ENCODE measurements at regions not wholly inside any gene's neighbourhood (a gene's known extent, or its start where the extent isn't known, plus 50 kb on each side); places are given as distances from the start of the nearest gene placed in this dataset.

- H3K27me3 ChIP-seq (ENCODE audit: insufficient read depth, poor library complexity, severe bottlenecking), result no peaks in the 10 kb centered on the region
- no peak for DNase-seq (ENCODE audit: low read depth in 1 of 2, low spot score in 1 of 2)
- no peak for TF ChIP-seq POLR2AphosphoS5 (IDR thresholded peaks at IDR 0.05; ENCODE audit: low read depth)
- no peak for TF ChIP-seq SPI1 (IDR thresholded peaks at IDR 0.05; ENCODE audit: borderline replicate concordance, low read depth)
- TF ChIP-seq GABPA (IDR thresholded peaks at IDR 0.05; ENCODE audit: low read depth), result no peak
- TF ChIP-seq CTCF (IDR thresholded peaks at IDR 0.05; ENCODE audit: insufficient read depth, low read length), result no peak
- TF ChIP-seq REST (IDR thresholded peaks at IDR 0.05; ENCODE audit: insufficient replicate concordance, low read depth), result no peak
- H3K4me3 ChIP-seq (replicated peaks; ENCODE audit: insufficient read depth, low read length), result no peak overlapping the region
- H3K27ac ChIP-seq (replicated peaks), result no peak overlapping the region
These were observed 50.0 kb upstream of the ABLIM1 start for GRCh38 chr10:114708084-114708483.

DNA sequence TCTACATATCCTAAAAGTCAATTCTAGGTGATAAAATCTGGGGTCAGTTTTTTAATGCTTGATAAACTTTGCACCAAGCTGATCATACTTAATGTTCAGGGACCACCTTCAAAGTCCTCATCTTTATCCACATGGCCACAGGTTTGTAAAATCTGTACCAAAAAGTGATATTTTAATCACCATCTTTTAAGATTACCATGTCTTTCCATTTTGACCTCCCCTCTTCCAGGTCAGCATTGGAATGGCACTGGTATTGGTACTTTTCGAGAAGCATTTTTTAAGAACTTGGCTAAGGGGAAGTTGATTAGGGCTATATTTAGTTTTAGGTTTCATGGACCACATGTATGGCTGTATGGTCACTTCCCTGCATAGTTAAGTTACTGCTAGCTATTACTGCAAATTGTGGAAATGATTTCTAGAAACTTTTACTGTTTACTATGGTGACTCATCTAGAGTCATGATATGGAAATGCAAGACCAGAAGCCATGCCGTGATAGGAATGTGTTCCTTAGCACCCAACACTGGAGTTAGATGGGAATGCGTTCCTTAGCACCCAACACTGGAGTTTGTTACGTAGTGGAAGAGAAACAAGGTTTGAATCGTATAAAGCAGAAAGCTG is 50.8 kb upstream of the ABLIM1 start:
- H3K27me3 ChIP-seq (ENCODE audit: insufficient read depth, poor library complexity, severe bottlenecking), result no peaks in the 10 kb centered on the region
- TF ChIP-seq CTCF (IDR thresholded peaks at IDR 0.05; ENCODE audit: insufficient read depth, low read length) (no peak), REST (IDR thresholded peaks at IDR 0.05; ENCODE audit: insufficient replicate concordance, low read depth) (no peak), GABPA (IDR thresholded peaks at IDR 0.05; ENCODE audit: low read depth) (no peak), SPI1 (IDR thresholded peaks at IDR 0.05; ENCODE audit: borderline replicate concordance, low read depth) (no peak), POLR2AphosphoS5 (IDR thresholded peaks at IDR 0.05; ENCODE audit: low read depth) (no peak)
- H3K27ac ChIP-seq (replicated peaks), result no peak overlapping the region
- H3K4me3 ChIP-seq (replicated peaks; ENCODE audit: insufficient read depth, low read length), result no peak overlapping the region
- no peak for DNase-seq (ENCODE audit: low read depth in 1 of 2, low spot score in 1 of 2)

GRCh38 chr10:114709984-114710383 is 51.9 kb upstream of the ABLIM1 start:
- TF ChIP-seq CTCF (IDR thresholded peaks at IDR 0.05; ENCODE audit: insufficient read depth, low read length), result no peak
- Histone ChIP-seq H3K27ac (replicated peaks) (no peak overlapping the region), H3K27me3 (ENCODE audit: insufficient read depth, poor library complexity, severe bottlenecking) (no peaks in the 10 kb centered on the region), H3K4me3 (replicated peaks; ENCODE audit: insufficient read depth, low read length) (no peak overlapping the region)
- no peak for DNase-seq (ENCODE audit: low read depth in 1 of 2, low spot score in 1 of 2)
